ENCODE measurements at regions not wholly inside any gene's neighbourhood (a gene's known extent, or its start where the extent isn't known, plus 50 kb on each side); places are given as distances from the start of the nearest gene placed in this dataset.

GRCh38 chr3:17852217-17852616, 109.8 kb upstream of the TBC1D5 start:
- Histone ChIP-seq H3K27ac (replicated peaks) (no peak overlapping the region), H3K27me3 (ENCODE audit: insufficient read depth, poor library complexity, severe bottlenecking) (no peaks in the 10 kb centered on the region), H3K4me3 (replicated peaks; ENCODE audit: insufficient read depth, low read length) (no peak overlapping the region)
- TF ChIP-seq, protein P1, sequence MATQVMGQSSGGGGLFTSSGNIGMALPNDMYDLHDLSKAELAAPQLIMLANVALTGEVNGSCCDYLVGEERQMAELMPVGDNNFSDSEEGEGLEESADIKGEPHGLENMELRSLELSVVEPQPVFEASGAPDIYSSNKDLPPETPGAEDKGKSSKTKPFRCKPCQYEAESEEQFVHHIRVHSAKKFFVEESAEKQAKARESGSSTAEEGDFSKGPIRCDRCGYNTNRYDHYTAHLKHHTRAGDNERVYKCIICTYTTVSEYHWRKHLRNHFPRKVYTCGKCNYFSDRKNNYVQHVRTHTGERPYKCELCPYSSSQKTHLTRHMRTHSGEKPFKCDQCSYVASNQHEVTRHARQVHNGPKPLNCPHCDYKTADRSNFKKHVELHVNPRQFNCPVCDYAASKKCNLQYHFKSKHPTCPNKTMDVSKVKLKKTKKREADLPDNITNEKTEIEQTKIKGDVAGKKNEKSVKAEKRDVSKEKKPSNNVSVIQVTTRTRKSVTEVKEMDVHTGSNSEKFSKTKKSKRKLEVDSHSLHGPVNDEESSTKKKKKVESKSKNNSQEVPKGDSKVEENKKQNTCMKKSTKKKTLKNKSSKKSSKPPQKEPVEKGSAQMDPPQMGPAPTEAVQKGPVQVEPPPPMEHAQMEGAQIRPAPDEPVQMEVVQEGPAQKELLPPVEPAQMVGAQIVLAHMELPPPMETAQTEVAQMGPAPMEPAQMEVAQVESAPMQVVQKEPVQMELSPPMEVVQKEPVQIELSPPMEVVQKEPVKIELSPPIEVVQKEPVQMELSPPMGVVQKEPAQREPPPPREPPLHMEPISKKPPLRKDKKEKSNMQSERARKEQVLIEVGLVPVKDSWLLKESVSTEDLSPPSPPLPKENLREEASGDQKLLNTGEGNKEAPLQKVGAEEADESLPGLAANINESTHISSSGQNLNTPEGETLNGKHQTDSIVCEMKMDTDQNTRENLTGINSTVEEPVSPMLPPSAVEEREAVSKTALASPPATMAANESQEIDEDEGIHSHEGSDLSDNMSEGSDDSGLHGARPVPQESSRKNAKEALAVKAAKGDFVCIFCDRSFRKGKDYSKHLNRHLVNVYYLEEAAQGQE (IDR thresholded peaks at IDR 0.05; ENCODE audit: insufficient replicate concordance, low read depth) = no peak
- TF ChIP-seq SPI1 (IDR thresholded peaks at IDR 0.05; ENCODE audit: borderline replicate concordance, low read depth) (no peak), POLR2AphosphoS5 (IDR thresholded peaks at IDR 0.05; ENCODE audit: low read depth) (no peak), GABPA (IDR thresholded peaks at IDR 0.05; ENCODE audit: low read depth) (no peak)
- TF ChIP-seq, protein P2, sequence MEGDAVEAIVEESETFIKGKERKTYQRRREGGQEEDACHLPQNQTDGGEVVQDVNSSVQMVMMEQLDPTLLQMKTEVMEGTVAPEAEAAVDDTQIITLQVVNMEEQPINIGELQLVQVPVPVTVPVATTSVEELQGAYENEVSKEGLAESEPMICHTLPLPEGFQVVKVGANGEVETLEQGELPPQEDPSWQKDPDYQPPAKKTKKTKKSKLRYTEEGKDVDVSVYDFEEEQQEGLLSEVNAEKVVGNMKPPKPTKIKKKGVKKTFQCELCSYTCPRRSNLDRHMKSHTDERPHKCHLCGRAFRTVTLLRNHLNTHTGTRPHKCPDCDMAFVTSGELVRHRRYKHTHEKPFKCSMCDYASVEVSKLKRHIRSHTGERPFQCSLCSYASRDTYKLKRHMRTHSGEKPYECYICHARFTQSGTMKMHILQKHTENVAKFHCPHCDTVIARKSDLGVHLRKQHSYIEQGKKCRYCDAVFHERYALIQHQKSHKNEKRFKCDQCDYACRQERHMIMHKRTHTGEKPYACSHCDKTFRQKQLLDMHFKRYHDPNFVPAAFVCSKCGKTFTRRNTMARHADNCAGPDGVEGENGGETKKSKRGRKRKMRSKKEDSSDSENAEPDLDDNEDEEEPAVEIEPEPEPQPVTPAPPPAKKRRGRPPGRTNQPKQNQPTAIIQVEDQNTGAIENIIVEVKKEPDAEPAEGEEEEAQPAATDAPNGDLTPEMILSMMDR (IDR thresholded peaks at IDR 0.05; ENCODE audit: insufficient read depth, low read length) = no peak
- no peak for DNase-seq (ENCODE audit: low read depth in 1 of 2, low spot score in 1 of 2)

DNA sequence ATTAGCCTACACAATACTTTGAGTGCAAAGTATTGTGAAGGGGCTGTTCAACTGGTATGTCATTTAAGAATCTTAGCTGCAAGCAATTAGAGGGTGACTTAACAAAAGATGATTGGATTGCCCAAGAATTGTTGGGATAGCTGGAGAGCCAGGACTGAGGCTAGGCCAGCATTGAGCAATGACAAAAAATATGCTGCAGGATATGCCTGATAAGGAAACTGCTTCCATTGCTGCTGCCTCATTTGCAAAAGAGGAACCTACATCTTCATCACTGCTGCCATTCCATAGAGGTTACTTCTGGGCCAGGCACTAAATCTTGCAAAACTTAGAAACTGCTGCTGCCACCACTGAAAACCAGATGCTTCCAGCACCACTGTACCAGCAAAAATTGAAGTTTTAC, 108.0 kb upstream of the TBC1D5 start:
- Histone ChIP-seq H3K27ac (replicated peaks) (peak overlapping the region; percentile 33), H3K27me3 (ENCODE audit: insufficient read depth, poor library complexity, severe bottlenecking) (no peaks in the 10 kb centered on the region), H3K4me3 (replicated peaks; ENCODE audit: insufficient read depth, low read length) (no peak overlapping the region)
- peak; percentile 25; the same call in 1 of the 2 replicates for TF ChIP-seq SPI1 (IDR thresholded peaks at IDR 0.05; ENCODE audit: borderline replicate concordance, low read depth)
- TF ChIP-seq, protein P2 (IDR thresholded peaks at IDR 0.05; ENCODE audit: insufficient read depth, low read length) = no peak
- TF ChIP-seq POLR2AphosphoS5 (IDR thresholded peaks at IDR 0.05; ENCODE audit: low read depth) = peak; percentile 83
- TF ChIP-seq, protein P1 (IDR thresholded peaks at IDR 0.05; ENCODE audit: insufficient replicate concordance, low read depth) = no peak
- peak; percentile 40; the same call in 1 of the 2 replicates for TF ChIP-seq GABPA (IDR thresholded peaks at IDR 0.05; ENCODE audit: low read depth)
- DNase-seq (ENCODE audit: low read depth in 1 of 2, low spot score in 1 of 2) = peak; percentile 52 to 87

DNA sequence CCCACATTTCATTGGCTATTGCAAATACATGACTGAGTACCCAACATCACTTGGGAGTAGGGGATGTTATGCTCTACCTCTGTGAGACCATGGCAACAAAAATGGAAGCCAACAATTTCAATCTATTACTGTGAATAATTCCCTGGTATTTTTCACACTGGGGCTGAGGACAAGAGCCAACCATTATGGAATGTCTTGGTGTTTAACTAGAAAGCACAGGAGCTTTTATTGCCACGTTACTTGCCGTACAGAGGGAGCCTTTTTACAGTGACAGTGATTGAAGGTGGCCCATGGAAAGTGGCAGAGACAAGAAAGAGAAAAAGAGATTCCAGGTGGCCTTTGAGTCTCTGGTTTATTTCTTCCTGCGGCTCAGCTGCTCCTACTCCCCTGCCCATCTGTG, 105.7 kb upstream of the TBC1D5 start:
- no peak for DNase-seq (ENCODE audit: low read depth in 1 of 2, low spot score in 1 of 2)
- no peak overlapping the region for H3K4me3 ChIP-seq (replicated peaks; ENCODE audit: insufficient read depth, low read length)
- H3K27me3 ChIP-seq (ENCODE audit: insufficient read depth, poor library complexity, severe bottlenecking) = no peaks in the 10 kb centered on the region
- no peak overlapping the region for H3K27ac ChIP-seq (replicated peaks)
- TF ChIP-seq POLR2AphosphoS5 (IDR thresholded peaks at IDR 0.05; ENCODE audit: low read depth) (no peak), SPI1 (IDR thresholded peaks at IDR 0.05; ENCODE audit: borderline replicate concordance, low read depth) (no peak), GABPA (IDR thresholded peaks at IDR 0.05; ENCODE audit: low read depth) (no peak)
- TF ChIP-seq, protein P2 (IDR thresholded peaks at IDR 0.05; ENCODE audit: insufficient read depth, low read length) = no peak
- TF ChIP-seq, protein P1 (IDR thresholded peaks at IDR 0.05; ENCODE audit: insufficient replicate concordance, low read depth) = no peak

All from HL-60 (cell line).